ENCODE measurements at regions not wholly inside any gene's neighbourhood (a gene's known extent, or its start where the extent isn't known, plus 50 kb on each side); places are given as distances from the start of the nearest gene placed in this dataset.
"Not testable (repeated sequence)": the region's sequence is repeated elsewhere in the genome, so short reads cannot be mapped to it uniquely, and the experiment has no call there.

- CTCF ChIA-PET = interaction anchor here (0.8 to 2.2 kb wide), 4 partner anchors 10 to 857 kb away, joined by 3 to 14 read pairs (median 4); no protein-coding TSS in a partner anchor
These were observed 202.4 kb upstream of the EDNRB start for GRCh38 chr13:78121001-78121400.

GRCh38 chr13:78120144-78120543 lies 201.5 kb upstream of the EDNRB start:
- POLR2A ChIA-PET; CTCF ChIA-PET; H3K27ac Mint-ChIP-seq; H3K4me3 Mint-ChIP-seq; H3K36me3 Mint-ChIP-seq (ENCODE audit: low read depth); H3K36me3 ChIP-seq (ENCODE audit: insufficient read depth, low read length); ATAC-seq (ENCODE audit: poor library complexity); H3K27ac ChIP-seq (ENCODE audit: low read depth in 1 of 2, low read length in 2 of 2); H3K4me1 Mint-ChIP-seq (ENCODE audit: low read depth); H3K9me3 ChIP-seq (ENCODE audit: control insufficient read depth in 1 of 2, insufficient read depth in 1 of 2, low read length in 2 of 2); H3K9me3 Mint-ChIP-seq; H3K4me3 ChIP-seq (ENCODE audit: low read length); H3K4me1 ChIP-seq (ENCODE audit: insufficient read depth, low read length): not testable (repeated sequence)
- H3K27me3 ChIP-seq (ENCODE audit: control insufficient read depth in 1 of 2, insufficient read depth in 2 of 2, low read length in 2 of 2) = peaks cover 0 to 12% of the 10 kb centered on the region in 2 experiments
- DNase-seq = peak in 1 of 14 experiments; percentile 11
- H3K27me3 Mint-ChIP-seq = peaks cover 32% of the 10 kb centered on the region
- intact Hi-C loops (cut with DNase I, micrococcal nuclease) = loop anchor here in 1 of 2 experiments (5.0 kb wide), 2 partner anchors 528 to 628 kb away; no protein-coding TSS in a partner anchor

More at GRCh38 chr13:78121001-78121400, 202.4 kb upstream of the EDNRB start:
- Histone ChIP-seq H3K4me3 (ENCODE audit: low read length) (no peak overlapping the region), H3K36me3 (ENCODE audit: insufficient read depth, low read length) (no peaks in the 10 kb centered on the region), H3K27me3 (ENCODE audit: control insufficient read depth in 1 of 2, insufficient read depth in 2 of 2, low read length in 2 of 2) (peaks cover 0 to 12% of the 10 kb centered on the region in 2 experiments), H3K27ac (ENCODE audit: low read depth in 1 of 2, low read length in 2 of 2) (no peak overlapping the region), H3K4me1 (ENCODE audit: insufficient read depth, low read length) (no peaks in the 10 kb centered on the region), H3K9me3 (ENCODE audit: control insufficient read depth in 1 of 2, insufficient read depth in 1 of 2, low read length in 2 of 2) (no peaks in the 10 kb centered on the region)
- POLR2A ChIA-PET = no interaction called here
- no peak for TF ChIP-seq CTCF (IDR thresholded peaks at IDR 0.05)
- intact Hi-C loops (cut with DNase I, micrococcal nuclease) = loop anchor here in 1 of 2 experiments (1.0 to 5.0 kb wide), 3 partner anchors 342 to 629 kb away; no protein-coding TSS in a partner anchor
- Mint-ChIP-seq H3K27me3 (peaks cover 29% of the 10 kb centered on the region), H3K4me1 (ENCODE audit: low read depth) (no peaks in the 10 kb centered on the region), H3K27ac (no peak overlapping the region), H3K4me3 (no peak overlapping the region), H3K9me3 (no peaks in the 10 kb centered on the region), H3K36me3 (ENCODE audit: low read depth) (no peaks in the 10 kb centered on the region)
- DNase-seq (no peak), ATAC-seq (ENCODE audit: poor library complexity) (no peak)

- H3K4me1 ChIP-seq (ENCODE audit: insufficient read depth, low read length); H3K9me3 ChIP-seq (ENCODE audit: control insufficient read depth in 1 of 2, insufficient read depth in 1 of 2, low read length in 2 of 2); H3K4me3 Mint-ChIP-seq; H3K4me1 Mint-ChIP-seq (ENCODE audit: low read depth); H3K27ac Mint-ChIP-seq; H3K36me3 Mint-ChIP-seq (ENCODE audit: low read depth); CTCF ChIA-PET; intact Hi-C loops (cut with DNase I, micrococcal nuclease); ATAC-seq (ENCODE audit: poor library complexity); H3K36me3 ChIP-seq (ENCODE audit: insufficient read depth, low read length); POLR2A ChIA-PET; H3K4me3 ChIP-seq (ENCODE audit: low read length); H3K27me3 ChIP-seq (ENCODE audit: control insufficient read depth in 1 of 2, insufficient read depth in 2 of 2, low read length in 2 of 2); H3K27ac ChIP-seq (ENCODE audit: low read depth in 1 of 2, low read length in 2 of 2); DNase-seq: not testable (repeated sequence)
- Mint-ChIP-seq H3K27me3 (peaks cover 25% of the 10 kb centered on the region), H3K9me3 (peaks cover 14% of the 10 kb centered on the region)
These were observed 198.4 kb upstream of the EDNRB start for GRCh38 chr13:78117070-78117469.

GRCh38 chr13:78105656-78106055 lies 187.0 kb upstream of the EDNRB start:
- Mint-ChIP-seq H3K27me3 (no peaks in the 10 kb centered on the region), H3K9me3 (no peaks in the 10 kb centered on the region), H3K4me1 (ENCODE audit: low read depth) (no peaks in the 10 kb centered on the region), H3K36me3 (ENCODE audit: low read depth) (no peaks in the 10 kb centered on the region), H3K4me3 (no peak overlapping the region), H3K27ac (no peak overlapping the region)
- H3K27ac ChIP-seq (ENCODE audit: low read depth in 1 of 2, low read length in 2 of 2) = no peak overlapping the region
- ATAC-seq (ENCODE audit: poor library complexity) (no peak), DNase-seq (no peak)
- ChIA-PET CTCF (no interaction called here), POLR2A (no interaction called here)
- TF ChIP-seq CTCF (IDR thresholded peaks at IDR 0.05) = no peak
- intact Hi-C loops (cut with DNase I, micrococcal nuclease) = no loop called here
- H3K4me3 ChIP-seq (ENCODE audit: low read length) = no peak overlapping the region
- H3K9me3 ChIP-seq (ENCODE audit: control insufficient read depth in 1 of 2, insufficient read depth in 1 of 2, low read length in 2 of 2) = no peaks in the 10 kb centered on the region
- no peaks in the 10 kb centered on the region for H3K27me3 ChIP-seq (ENCODE audit: control insufficient read depth in 1 of 2, insufficient read depth in 2 of 2, low read length in 2 of 2)
- no peaks in the 10 kb centered on the region for H3K36me3 ChIP-seq (ENCODE audit: insufficient read depth, low read length)
- H3K4me1 ChIP-seq (ENCODE audit: insufficient read depth, low read length) = no peaks in the 10 kb centered on the region

Data from CD4-positive, alpha-beta T cell (primary cell).